OCI-LY7 (cell line): ENCODE measurements at regions not wholly inside any gene's neighbourhood (a gene's known extent, or its start where the extent isn't known, plus 50 kb on each side); places are given as distances from the start of the nearest gene placed in this dataset.

ENCODE experiments used
- BruUV-seq: library from RNA; stranded (reverse); fragments of 400-500 nt; replicated peaks from 2 replicates; lab custom pipeline; 2021; lab: Mats Ljungman, UMichigan
- CTCF ChIA-PET: fragments of 300-600 bp; sonication (Branson Sonifier 250); formaldehyde crosslinking; loops from one replicate; lab custom pipeline; 2022; ENCODE audit warnings: antibody characterized with exemption; ENCODE audit not compliant: unreplicated experiment; lab: Charles Lee
- POLR2A ChIA-PET: fragments of 300-600 bp; sonication (Branson Sonifier 250); formaldehyde crosslinking; loops from one replicate; lab custom pipeline; 2022; ENCODE audit warnings: antibody characterized with exemption; lab: Charles Lee
- DNase-seq: peaks from one replicate; pipeline ENCODE4 v3.0.0-alpha.2; 2015; ENCODE audit warnings: low spot score
- H2AFZ ChIP-seq: fragments of 200-600 bp; sonication (generic), shearing (Covaris generic); 2 replicates; pipeline ENCODE4 v1.6.1; 2014; ENCODE audit warnings: mild to moderate bottlenecking, antibody characterized with exemption, low read length, moderate library complexity
- H3K27ac ChIP-seq: fragments of 200-600 bp; sonication (generic); 2 replicates; pipeline ENCODE4 v1.5.1; 2014; ENCODE audit warnings: mixed run types, low read depth, mild to moderate bottlenecking, moderate library complexity, low read length, inconsistent platforms; ENCODE audit not compliant: poor library complexity, severe bottlenecking
- H3K36me3 ChIP-seq: fragments of 200-600 bp; sonication (generic); 2 replicates; pipeline ENCODE4 v1.6.1; 2014; ENCODE audit warnings: mild to moderate bottlenecking, antibody characterized with exemption, low read length, moderate library complexity, mixed read lengths; ENCODE audit not compliant: insufficient read depth
- H3K4me1 ChIP-seq: fragments of 200-600 bp; sonication (generic); 2 replicates; pipeline ENCODE4 v1.5.1; 2014; ENCODE audit warnings: mild to moderate bottlenecking, low read length; ENCODE audit not compliant: insufficient read depth, poor library complexity, severe bottlenecking
- H3K4me2 ChIP-seq: fragments of 200-600 bp; sonication (generic); 2 replicates; pipeline ENCODE4 v1.6.1; 2014; ENCODE audit warnings: mild to moderate bottlenecking, low read length
- H3K4me3 ChIP-seq: fragments of 200-600 bp; sonication (generic); 2 replicates; pipeline ENCODE4 v1.5.1; 2014; ENCODE audit warnings: mild to moderate bottlenecking, low read depth, low read length; ENCODE audit not compliant: poor library complexity, severe bottlenecking
- H3K79me2 ChIP-seq: fragments of 200-600 bp; sonication (generic); 2 replicates; pipeline ENCODE4 v1.6.1; 2016; ENCODE audit warnings: low read depth, mild to moderate bottlenecking, low read length, moderate library complexity, mixed read lengths; ENCODE audit not compliant: insufficient read depth
- H3K9me2 ChIP-seq: fragments of 200-600 bp; sonication (generic); 2 replicates; pipeline ENCODE4 v1.6.1; 2016; ENCODE audit warnings: mild to moderate bottlenecking, low read length, mixed read lengths; ENCODE audit not compliant: insufficient read depth
- H3K9me3 ChIP-seq: fragments of 200-600 bp; sonication (generic); 2 replicates; pipeline ENCODE4 v1.6.1; 2014; ENCODE audit warnings: mild to moderate bottlenecking, mixed run types, low read length, mixed read lengths
- H4K20me1 ChIP-seq: fragments of 200-600 bp; sonication (generic); 2 replicates; pipeline ENCODE4 v1.6.1; 2014; ENCODE audit warnings: mild to moderate bottlenecking, antibody characterized with exemption, low read length, moderate library complexity, mixed read lengths; ENCODE audit not compliant: insufficient read depth
- CTCF ChIP-seq: fragments of 200-600 bp; sonication (generic); conservative IDR thresholded peaks from 2 replicates; pipeline ENCODE4 v1.5.1; 2014; ENCODE audit warnings: mild to moderate bottlenecking, antibody characterized with exemption, low read length, moderate library complexity, mixed read lengths
- EZH2phosphoT487 ChIP-seq: fragments of 200-600 bp; sonication (generic); IDR thresholded peaks from 2 replicates; pipeline ENCODE4 v1.6.1; 2018; ENCODE audit warnings: low read depth, borderline replicate concordance, mild to moderate bottlenecking, mixed run types, antibody characterized with exemption, low read length, moderate library complexity, mixed read lengths
- intact Hi-C: fragments of 100-400 bp; cut with micrococcal nuclease; formaldehyde crosslinking; loops from one replicate; pipeline ENCODE4 v1.10.0; 2022; ENCODE audit not compliant: unreplicated experiment

GRCh38 chr11:29507376-29507775 is 509.5 kb downstream of the KCNA4 start:
- H3K9me2 ChIP-seq, result no peaks in the 10 kb centered on the region
- POLR2A ChIA-PET, result interaction anchor here (1.2 kb wide), 1 partner anchor 32 kb away, joined by 3 read pairs; no protein-coding TSS in a partner anchor
- H2AFZ ChIP-seq, result no peak overlapping the region
- TF ChIP-seq EZH2phosphoT487 (no peak), CTCF (no peak)
- H3K4me1 ChIP-seq, result no peaks in the 10 kb centered on the region
- no peaks in the 10 kb centered on the region for H3K79me2 ChIP-seq
- CTCF ChIA-PET, result no interaction called here
- BruUV-seq, result no TSS peak
- H3K9me3 ChIP-seq, result no peaks in the 10 kb centered on the region
- intact Hi-C loops, result no loop called here
- no peak for DNase-seq
- no peak overlapping the region for H3K4me3 ChIP-seq
- no peaks in the 10 kb centered on the region for H3K36me3 ChIP-seq
- H3K4me2 ChIP-seq, result no peak overlapping the region
- no peaks in the 10 kb centered on the region for H4K20me1 ChIP-seq
- H3K27ac ChIP-seq, result no peak overlapping the region

GRCh38 chr11:29495676-29496075 is 521.2 kb downstream of the KCNA4 start:
- H2AFZ ChIP-seq, result no peak overlapping the region
- DNase-seq, result no peak
- no peaks in the 10 kb centered on the region for H3K9me3 ChIP-seq
- H3K36me3 ChIP-seq, result no peaks in the 10 kb centered on the region
- no peaks in the 10 kb centered on the region for H3K9me2 ChIP-seq
- no peak overlapping the region for H3K4me2 ChIP-seq
- H3K27ac ChIP-seq, result no peak overlapping the region
- H4K20me1 ChIP-seq, result no peaks in the 10 kb centered on the region
- TF ChIP-seq EZH2phosphoT487, result no peak
- no peak for TF ChIP-seq CTCF
- intact Hi-C loops, result no loop called here
- ChIA-PET CTCF (no interaction called here), POLR2A (interaction anchor here (0.9 kb wide), 1 partner anchor 10 kb away, joined by 3 read pairs; no protein-coding TSS in a partner anchor)
- no peaks in the 10 kb centered on the region for H3K79me2 ChIP-seq
- H3K4me3 ChIP-seq, result no peak overlapping the region
- no TSS peak for BruUV-seq
- no peaks in the 10 kb centered on the region for H3K4me1 ChIP-seq

- Histone ChIP-seq H3K79me2 (no peaks in the 10 kb centered on the region), H3K27ac (no peak overlapping the region), H3K4me1 (no peaks in the 10 kb centered on the region), H3K4me3 (no peak overlapping the region), H4K20me1 (no peaks in the 10 kb centered on the region), H3K9me3 (no peaks in the 10 kb centered on the region), H3K4me2 (no peak overlapping the region), H2AFZ (no peak overlapping the region), H3K9me2 (no peaks in the 10 kb centered on the region), H3K36me3 (no peaks in the 10 kb centered on the region)
- ChIA-PET CTCF (no interaction called here), POLR2A (no interaction called here)
- TF ChIP-seq CTCF (no peak), EZH2phosphoT487 (no peak)
- DNase-seq, result no peak
- intact Hi-C loops, result no loop called here
- BruUV-seq, result no TSS peak
Measured at GRCh38 chr11:29490938-29491337, 525.9 kb downstream of the KCNA4 start.
